ENCODE measurements at regions not wholly inside any gene's neighbourhood (a gene's known extent, or its start where the extent isn't known, plus 50 kb on each side); places are given as distances from the start of the nearest gene placed in this dataset.

DNA sequence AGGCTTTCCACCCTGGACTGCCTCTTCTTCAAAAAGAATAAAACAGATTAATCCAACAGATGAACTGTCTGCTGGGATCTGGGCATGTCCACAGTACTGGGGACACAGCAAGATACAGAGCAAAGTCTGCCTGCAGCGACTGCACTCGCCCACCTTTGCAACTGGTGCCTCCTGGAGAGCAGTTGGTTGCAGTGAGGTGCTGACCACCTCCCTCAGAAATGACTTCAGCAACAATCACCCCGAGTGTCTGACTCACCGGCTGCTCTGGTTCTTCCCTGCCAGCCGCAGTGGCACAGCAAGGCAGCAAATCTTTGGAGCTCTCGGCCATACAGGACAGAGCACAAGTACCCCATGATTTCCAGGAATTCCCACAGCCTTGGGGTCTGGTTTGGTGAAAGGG, 179.7 kb downstream of the ANAPC1 start:
- H3K27ac ChIP-seq (ENCODE audit: low read depth, low read length, poor library complexity, severe bottlenecking), result peak overlapping the region; percentile 94
- peak overlapping the region; percentile 69 for H3K4me2 ChIP-seq (ENCODE audit: low read length)
- H3K79me2 ChIP-seq (ENCODE audit: insufficient read depth, low read depth, low read length), result peaks cover 5% of the 10 kb centered on the region; the same call in 1 of the 2 replicates
- no TSS peak for BruUV-seq (replicated peaks)
- H3K36me3 ChIP-seq (ENCODE audit: insufficient read depth, low read length), result no peaks in the 10 kb centered on the region
- ChIA-PET POLR2A (interaction anchor here (0.8 to 1.6 kb wide), 2 partner anchors 14 to 27 kb away, joined by 4 read pairs; no protein-coding TSS in a partner anchor), CTCF (ENCODE audit: unreplicated experiment) (no interaction called here)
- peaks cover 93% of the 10 kb centered on the region for H3K4me1 ChIP-seq (ENCODE audit: insufficient read depth, low read length, poor library complexity, severe bottlenecking)
- H3K4me3 ChIP-seq (ENCODE audit: low read depth, low read length, poor library complexity, severe bottlenecking), result peak overlapping the region; percentile 51
- H4K20me1 ChIP-seq (ENCODE audit: insufficient read depth, low read length), result no peaks in the 10 kb centered on the region
- H2AFZ ChIP-seq (ENCODE audit: low read length), result no peak overlapping the region; the same call in 1 of the 2 replicates
- DNase-seq (ENCODE audit: low spot score), result no peak
- H3K9me3 ChIP-seq (ENCODE audit: low read length), result no peaks in the 10 kb centered on the region
- TF ChIP-seq CTCF (conservative IDR thresholded peaks at IDR 0.05; ENCODE audit: low read length), result no peak
- TF ChIP-seq EZH2phosphoT487 (IDR thresholded peaks at IDR 0.05; ENCODE audit: borderline replicate concordance, low read depth, low read length), result no peak
- no peaks in the 10 kb centered on the region for H3K9me2 ChIP-seq (ENCODE audit: insufficient read depth, low read length)
- intact Hi-C loops (cut with micrococcal nuclease; ENCODE audit: unreplicated experiment), result loop anchor here (10.0 kb wide), 1 partner anchor 579 kb away; the partner anchor contains the start of gene BCL2L11

GRCh38 chr2:111705239-111705638, 178.8 kb downstream of the ANAPC1 start:
- peak overlapping the region; percentile 69 for H3K4me2 ChIP-seq (ENCODE audit: low read length)
- peak overlapping the region; percentile 43 for H3K4me3 ChIP-seq (ENCODE audit: low read depth, low read length, poor library complexity, severe bottlenecking)
- no TSS peak for BruUV-seq (replicated peaks)
- H3K4me1 ChIP-seq (ENCODE audit: insufficient read depth, low read length, poor library complexity, severe bottlenecking), result peaks cover 100% of the 10 kb centered on the region
- H4K20me1 ChIP-seq (ENCODE audit: insufficient read depth, low read length), result no peaks in the 10 kb centered on the region
- H3K79me2 ChIP-seq (ENCODE audit: insufficient read depth, low read depth, low read length), result peaks cover 5% of the 10 kb centered on the region; the same call in 1 of the 2 replicates
- POLR2A ChIA-PET, result interaction anchor here (1.6 kb wide), 1 partner anchor 28 kb away, joined by 4 read pairs; no protein-coding TSS in a partner anchor
- intact Hi-C loops (cut with micrococcal nuclease; ENCODE audit: unreplicated experiment), result loop anchor here (1.0 to 10.0 kb wide), 5 partner anchors 34 to 958 kb away; partner anchors contain the start of gene BCL2L11
- no peaks in the 10 kb centered on the region for H3K36me3 ChIP-seq (ENCODE audit: insufficient read depth, low read length)
- H3K27ac ChIP-seq (ENCODE audit: low read depth, low read length, poor library complexity, severe bottlenecking), result peak overlapping the region; percentile 94
- TF ChIP-seq EZH2phosphoT487 (IDR thresholded peaks at IDR 0.05; ENCODE audit: borderline replicate concordance, low read depth, low read length), result no peak
- no peak for TF ChIP-seq CTCF (conservative IDR thresholded peaks at IDR 0.05; ENCODE audit: low read length)
- DNase-seq (ENCODE audit: low spot score), result peak; percentile 95
- H3K9me2 ChIP-seq (ENCODE audit: insufficient read depth, low read length), result no peaks in the 10 kb centered on the region
- CTCF ChIA-PET (ENCODE audit: unreplicated experiment), result no interaction called here
- peak overlapping the region; percentile 2; the same call in 1 of the 2 replicates for H2AFZ ChIP-seq (ENCODE audit: low read length)
- no peaks in the 10 kb centered on the region for H3K9me3 ChIP-seq (ENCODE audit: low read length)

GRCh38 chr2:111705711-111706336, 178.2 kb downstream of the ANAPC1 start:
- Histone ChIP-seq H3K4me1 (ENCODE audit: insufficient read depth, low read length, poor library complexity, severe bottlenecking) (peaks cover 100% of the 10 kb centered on the region), H3K9me3 (ENCODE audit: low read length) (no peaks in the 10 kb centered on the region), H3K79me2 (ENCODE audit: insufficient read depth, low read depth, low read length) (peaks cover 5% of the 10 kb centered on the region; the same call in 1 of the 2 replicates), H3K4me2 (ENCODE audit: low read length) (peak overlapping the region; percentile 69), H3K36me3 (ENCODE audit: insufficient read depth, low read length) (no peaks in the 10 kb centered on the region), H3K4me3 (ENCODE audit: low read depth, low read length, poor library complexity, severe bottlenecking) (peak overlapping the region; percentile 43), H3K27ac (ENCODE audit: low read depth, low read length, poor library complexity, severe bottlenecking) (peak overlapping the region; percentile 94), H4K20me1 (ENCODE audit: insufficient read depth, low read length) (no peaks in the 10 kb centered on the region), H3K9me2 (ENCODE audit: insufficient read depth, low read length) (no peaks in the 10 kb centered on the region), H2AFZ (ENCODE audit: low read length) (peak overlapping the region; percentile 35; the same call in 1 of the 2 replicates)
- TF ChIP-seq EZH2phosphoT487 (IDR thresholded peaks at IDR 0.05; ENCODE audit: borderline replicate concordance, low read depth, low read length), result no peak
- TF ChIP-seq CTCF (conservative IDR thresholded peaks at IDR 0.05; ENCODE audit: low read length), result no peak
- intact Hi-C loops (cut with micrococcal nuclease; ENCODE audit: unreplicated experiment), result loop anchor here (1.0 to 10.0 kb wide), 5 partner anchors 35 to 959 kb away; partner anchors contain the start of gene BCL2L11
- BruUV-seq (replicated peaks), result no TSS peak
- peak; percentile 98 for DNase-seq (ENCODE audit: low spot score)
- ChIA-PET POLR2A (interaction anchor here (1.1 to 1.6 kb wide), 2 partner anchors 13 to 28 kb away, joined by 3 to 4 read pairs; no protein-coding TSS in a partner anchor), CTCF (ENCODE audit: unreplicated experiment) (no interaction called here)
